SIG-M5 (cell line): ENCODE measurements at regions not wholly inside any gene's neighbourhood (a gene's known extent, or its start where the extent isn't known, plus 50 kb on each side); places are given as distances from the start of the nearest gene placed in this dataset.

Experiments
- DNase-seq: peaks from one replicate; lab custom pipeline; 2025; lab: John Stamatoyannopoulos, UW

- DNase-seq = no peak
These were observed 278.4 kb upstream of the SNX7 start for GRCh38 chr1:98382986-98383740.

GRCh38 chr1:98382586-98382985 is 278.9 kb upstream of the SNX7 start:
- DNase-seq = no peak

- DNase-seq = no peak
These were observed 287.4 kb upstream of the SNX7 start for GRCh38 chr1:98374098-98374497.

GRCh38 chr1:98373056-98373455 is 288.5 kb upstream of the SNX7 start:
- no peak for DNase-seq

GRCh38 chr1:98371764-98372163 is 289.8 kb upstream of the SNX7 start:
- DNase-seq = no peak

GRCh38 chr1:98369463-98369862 is 292.1 kb upstream of the SNX7 start:
- no peak for DNase-seq

- DNase-seq = no peak
These were observed 292.5 kb upstream of the SNX7 start for GRCh38 chr1:98368995-98369394.

- no peak for DNase-seq
These were observed 294.1 kb upstream of the SNX7 start for GRCh38 chr1:98367426-98367825.

- DNase-seq = no peak
These were observed 295.2 kb upstream of the SNX7 start for GRCh38 chr1:98366343-98366742.

GRCh38 chr1:98364544-98364943 is 297.0 kb upstream of the SNX7 start:
- DNase-seq = no peak

GRCh38 chr1:98360864-98361263 is 300.7 kb upstream of the SNX7 start:
- no peak for DNase-seq

GRCh38 chr1:98355656-98356383 is 305.7 kb upstream of the SNX7 start:
- DNase-seq = no peak

GRCh38 chr1:98352378-98352777 is 309.1 kb upstream of the SNX7 start:
- no peak for DNase-seq

- DNase-seq = no peak
These were observed 310.0 kb upstream of the SNX7 start for GRCh38 chr1:98351561-98351960.

- no peak for DNase-seq
These were observed 316.1 kb upstream of the SNX7 start for GRCh38 chr1:98345417-98345816.

- no peak for DNase-seq
These were observed 316.8 kb upstream of the SNX7 start for GRCh38 chr1:98344731-98345130.

- no peak for DNase-seq
These were observed 319.0 kb upstream of the SNX7 start for GRCh38 chr1:98342566-98342965.

- no peak for DNase-seq
These were observed 321.0 kb upstream of the SNX7 start for GRCh38 chr1:98340511-98340910.

GRCh38 chr1:98336472-98337083 is 324.9 kb upstream of the SNX7 start:
- no peak for DNase-seq

- DNase-seq = no peak
These were observed 327.6 kb upstream of the SNX7 start for GRCh38 chr1:98333936-98334335.

- DNase-seq = no peak
These were observed 328.1 kb upstream of the SNX7 start for GRCh38 chr1:98333406-98333805.

- DNase-seq = no peak
These were observed 329.7 kb upstream of the SNX7 start for GRCh38 chr1:98331718-98332311.

- DNase-seq = no peak
These were observed 330.3 kb upstream of the SNX7 start for GRCh38 chr1:98331243-98331642.
